ENCODE measurements at regions not wholly inside any gene's neighbourhood (a gene's known extent, or its start where the extent isn't known, plus 50 kb on each side); places are given as distances from the start of the nearest gene placed in this dataset.

- no peak for DNase-seq
These were observed 333.4 kb upstream of the TBC1D5 start for GRCh38 chr3:18075799-18076198.

- DNase-seq, result no peak
These were observed 329.4 kb upstream of the TBC1D5 start for GRCh38 chr3:18071833-18072232.

- DNase-seq, result no peak
These were observed 328.5 kb upstream of the TBC1D5 start for GRCh38 chr3:18070944-18071343.

- DNase-seq, result no peak
These were observed 327.8 kb upstream of the TBC1D5 start for GRCh38 chr3:18070231-18070630.

GRCh38 chr3:18069568-18069967 lies 327.1 kb upstream of the TBC1D5 start:
- no peak for DNase-seq

GRCh38 chr3:18066899-18067582 lies 324.6 kb upstream of the TBC1D5 start:
- DNase-seq, result no peak

GRCh38 chr3:18064586-18064985 lies 322.2 kb upstream of the TBC1D5 start:
- no peak for DNase-seq

- no peak for DNase-seq
These were observed 320.2 kb upstream of the TBC1D5 start for GRCh38 chr3:18062657-18063025.

- no peak for DNase-seq
These were observed 319.6 kb upstream of the TBC1D5 start for GRCh38 chr3:18061737-18062656.

GRCh38 chr3:18058666-18059065 lies 316.2 kb upstream of the TBC1D5 start:
- DNase-seq, result no peak

- DNase-seq, result no peak
These were observed 315.1 kb upstream of the TBC1D5 start for GRCh38 chr3:18057471-18058091.

- DNase-seq, result no peak
These were observed 312.2 kb upstream of the TBC1D5 start for GRCh38 chr3:18054625-18055024.

GRCh38 chr3:18051306-18051705 lies 308.9 kb upstream of the TBC1D5 start:
- DNase-seq, result no peak

GRCh38 chr3:18049096-18049495 lies 306.7 kb upstream of the TBC1D5 start:
- no peak for DNase-seq

GRCh38 chr3:18047052-18047451 lies 304.6 kb upstream of the TBC1D5 start:
- DNase-seq, result no peak

GRCh38 chr3:18046131-18046915 lies 303.9 kb upstream of the TBC1D5 start:
- DNase-seq, result no peak

GRCh38 chr3:18044971-18045880 lies 302.8 kb upstream of the TBC1D5 start:
- no peak for DNase-seq

GRCh38 chr3:18044191-18044590 lies 301.8 kb upstream of the TBC1D5 start:
- no peak for DNase-seq

GRCh38 chr3:18036450-18036815 lies 294.0 kb upstream of the TBC1D5 start:
- no peak for DNase-seq

GRCh38 chr3:18035641-18036449 lies 293.4 kb upstream of the TBC1D5 start:
- DNase-seq, result no peak

- no peak for DNase-seq
These were observed 291.2 kb upstream of the TBC1D5 start for GRCh38 chr3:18033581-18034108.

Data from NCI-H1048 (cell line).